Left kidney (tissue), 1 donor: ENCODE measurements at regions not wholly inside any gene's neighbourhood (a gene's known extent, or its start where the extent isn't known, plus 50 kb on each side); places are given as distances from the start of the nearest gene placed in this dataset.

ENCODE experiments used
- DNase-seq: peaks from one replicate; pipeline ENCODE4 v3.0.0-alpha.2; 2013

DNA sequence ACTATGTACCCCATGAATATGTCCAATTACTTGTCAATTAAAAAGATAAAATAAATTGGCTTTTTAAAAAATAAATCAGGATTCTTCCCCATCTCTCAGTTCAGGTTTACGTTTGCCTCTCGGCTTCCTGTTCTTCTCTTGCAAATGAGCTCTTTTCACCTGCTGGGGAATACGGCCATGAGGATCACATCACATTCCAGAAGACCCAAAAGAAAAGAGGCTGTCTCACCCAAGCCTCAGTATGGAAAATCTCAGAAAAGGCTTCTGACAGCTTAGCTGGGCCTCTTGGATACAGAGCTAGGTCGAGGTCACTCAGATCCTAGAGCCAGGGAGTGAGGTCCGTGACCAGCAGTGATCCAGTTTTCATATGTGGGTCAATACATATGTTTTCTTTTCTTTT is 171.2 kb upstream of the SDK2 start:
- DNase-seq, result no peak

- DNase-seq, result no peak
Measured at GRCh38 chr17:73819440-73820395, 175.5 kb upstream of the SDK2 start.

- no peak for DNase-seq
Measured at GRCh38 chr17:73820686-73821448, 176.6 kb upstream of the SDK2 start.

DNA sequence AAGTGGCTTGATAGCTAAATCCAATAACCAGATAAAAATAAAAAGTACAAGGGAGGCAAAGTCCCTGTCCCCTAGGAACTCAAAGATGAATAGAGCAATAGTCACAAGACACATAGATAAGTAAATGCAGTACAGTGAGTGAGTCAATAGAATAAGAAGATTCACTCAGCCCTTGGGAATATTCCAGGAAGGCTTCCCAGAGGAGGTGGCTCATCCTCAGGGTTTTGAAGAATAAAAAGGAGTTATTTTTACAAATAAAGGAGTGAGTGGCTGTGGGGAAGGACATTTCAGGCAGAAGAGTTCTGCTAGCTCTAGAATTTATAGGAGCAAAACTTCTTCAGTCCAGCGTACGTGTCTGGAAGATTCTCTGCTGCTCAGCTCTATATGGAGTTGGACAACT is 177.4 kb upstream of the SDK2 start:
- no peak for DNase-seq

GRCh38 chr17:73822371-73822770 is 178.1 kb upstream of the SDK2 start:
- no peak for DNase-seq

DNA sequence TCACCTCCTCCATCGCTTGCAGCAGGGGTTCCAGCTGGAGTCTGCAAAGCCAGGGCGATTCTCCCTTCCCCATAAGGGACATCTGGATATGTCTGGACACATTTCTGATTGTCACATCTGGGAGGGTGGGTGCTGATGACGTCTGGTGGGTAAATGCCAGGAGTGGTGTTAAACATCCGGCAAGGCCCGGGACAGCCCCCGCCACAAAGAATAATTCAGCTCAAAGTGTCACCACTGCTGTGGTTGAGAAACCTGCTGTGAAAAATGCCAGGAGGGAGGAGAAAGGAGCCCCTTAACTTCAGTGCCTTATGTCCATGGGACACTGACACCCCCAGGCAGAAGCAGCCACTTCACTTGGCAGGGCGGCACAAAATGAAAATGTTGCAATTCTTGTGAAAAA is 179.4 kb upstream of the SDK2 start:
- DNase-seq, result no peak

DNA sequence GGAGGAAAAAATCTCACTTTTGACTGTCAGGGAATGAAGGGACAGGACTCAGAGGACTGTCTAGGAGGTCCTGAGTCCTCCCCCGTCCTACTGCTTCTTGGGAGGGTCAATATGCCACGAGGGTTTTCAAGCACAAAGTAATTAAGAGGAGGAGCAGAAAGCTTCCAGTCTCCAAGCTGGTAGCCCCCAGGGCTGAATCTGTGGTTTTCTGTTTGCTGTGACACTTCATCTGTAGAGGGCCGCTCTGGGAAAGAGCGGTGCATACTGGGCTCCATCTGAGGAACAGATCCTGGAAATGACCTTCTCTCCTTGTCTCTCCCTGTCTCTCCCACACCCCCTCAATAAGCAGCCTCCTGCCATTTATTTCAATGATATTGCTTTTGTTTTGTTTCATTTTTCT is 180.1 kb upstream of the SDK2 start:
- DNase-seq, result no peak

DNA sequence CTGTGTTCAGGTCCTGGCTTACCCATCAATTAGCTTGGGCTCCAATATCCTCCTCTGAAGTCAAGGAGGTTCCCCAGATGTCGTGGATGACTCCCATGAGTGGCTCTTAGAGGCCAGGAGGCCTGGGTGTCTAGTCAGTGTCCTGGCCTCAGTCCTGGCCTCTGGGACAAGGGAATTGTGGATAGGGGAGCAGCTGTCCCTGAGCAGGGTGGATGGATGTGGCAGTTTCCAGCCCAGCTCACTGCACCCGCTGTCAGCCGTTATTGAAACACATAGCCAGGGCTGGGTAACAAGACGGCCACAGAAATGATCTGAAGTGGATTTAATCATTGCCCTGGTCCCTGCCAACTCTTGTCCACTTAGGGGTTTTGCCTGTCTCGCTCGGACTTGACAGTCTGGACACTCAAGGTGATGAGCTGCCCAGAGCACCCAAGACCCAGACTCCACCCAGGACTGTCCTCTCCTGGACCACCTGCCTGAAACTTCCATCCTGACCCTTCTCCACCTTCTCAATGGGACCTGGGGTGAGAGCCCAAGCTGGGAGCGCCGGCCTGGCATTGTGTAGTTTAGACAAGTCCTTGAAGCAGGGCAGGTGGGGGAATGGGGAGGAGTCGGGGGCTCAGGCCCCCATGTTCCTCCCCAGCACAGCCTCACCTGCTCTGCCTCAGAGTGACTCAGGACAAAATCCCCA is 182.1 kb upstream of the SDK2 start:
- DNase-seq, result no peak

DNA sequence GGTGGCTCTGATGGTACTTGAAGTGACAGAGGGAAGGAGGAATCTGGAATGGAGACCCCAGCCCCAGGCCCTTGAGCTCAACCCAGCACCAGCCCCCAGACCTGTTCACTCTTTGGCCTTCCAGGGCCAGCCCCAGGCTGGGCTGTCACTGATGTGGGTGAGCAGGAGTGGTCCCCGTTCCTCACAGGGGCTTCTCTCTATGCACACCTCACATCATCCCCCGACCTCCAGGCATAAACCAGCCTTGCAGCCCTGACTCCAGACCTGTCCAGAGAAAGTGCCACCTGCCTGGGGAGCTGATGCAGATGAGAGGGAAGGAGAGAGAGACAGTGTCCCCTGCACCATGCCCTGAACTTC is 182.6 kb upstream of the SDK2 start:
- no peak for DNase-seq

GRCh38 chr17:73827627-73828291 is 183.5 kb upstream of the SDK2 start:
- DNase-seq, result no peak

- DNase-seq, result no peak
Measured at GRCh38 chr17:73829676-73830280, 185.5 kb upstream of the SDK2 start.

DNA sequence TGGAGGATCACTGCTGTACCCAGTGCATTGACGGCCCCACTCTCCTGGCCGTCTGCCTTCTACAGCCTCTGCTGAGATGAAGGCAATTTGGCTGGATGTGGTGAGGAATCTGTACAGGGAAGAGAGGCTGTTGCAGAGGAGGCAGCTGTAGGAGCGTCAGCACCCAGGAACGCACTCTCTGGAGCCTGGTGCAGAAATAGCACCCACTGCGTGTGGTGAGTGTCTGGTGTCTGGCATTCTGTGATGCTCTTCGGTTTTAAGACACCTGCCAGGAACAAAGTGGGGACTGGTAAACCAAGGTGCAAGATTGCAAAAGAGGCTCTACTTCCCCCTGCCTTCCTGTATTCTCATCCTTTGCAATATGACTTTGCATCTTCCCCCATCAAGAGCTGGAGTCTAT is 187.5 kb upstream of the SDK2 start:
- DNase-seq, result no peak

DNA sequence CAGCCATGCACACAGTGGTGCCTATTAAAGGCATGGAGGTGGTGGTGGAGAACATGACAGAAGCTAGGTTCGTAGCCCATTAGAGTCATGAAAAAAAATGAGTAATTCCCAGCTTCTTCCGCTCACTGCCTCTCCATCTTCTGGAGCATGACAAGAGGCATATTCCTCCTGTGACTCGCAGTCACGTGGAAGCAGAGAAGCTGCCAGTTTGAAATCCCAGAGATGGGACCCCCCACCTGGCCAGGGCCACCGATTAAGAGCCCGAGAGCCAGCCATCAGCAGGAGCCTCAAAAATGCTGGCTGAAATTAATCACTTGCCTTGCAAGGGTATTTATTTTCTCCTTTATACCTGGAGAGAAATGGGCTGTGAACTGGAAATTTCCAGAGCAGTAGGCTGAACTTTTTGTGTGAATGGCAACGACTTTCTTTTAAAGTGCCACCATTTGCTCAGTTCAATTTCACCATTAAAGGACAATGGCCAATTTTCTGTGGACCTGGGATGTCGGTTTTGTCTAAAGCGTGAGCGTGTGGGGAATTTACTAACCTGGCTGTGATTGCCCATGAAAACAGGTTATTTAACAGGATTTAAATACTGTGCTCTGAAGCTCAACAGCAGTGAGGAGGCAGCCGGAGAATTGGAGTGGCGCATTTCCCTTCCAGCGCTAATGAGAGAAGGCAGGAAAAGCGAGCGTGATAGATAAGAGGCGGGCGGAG is 189.7 kb upstream of the SDK2 start:
- DNase-seq, result no peak

- no peak for DNase-seq
Measured at GRCh38 chr17:73834684-73835343, 190.6 kb upstream of the SDK2 start.

GRCh38 chr17:73835605-73836004 is 191.4 kb upstream of the SDK2 start:
- no peak for DNase-seq

DNA sequence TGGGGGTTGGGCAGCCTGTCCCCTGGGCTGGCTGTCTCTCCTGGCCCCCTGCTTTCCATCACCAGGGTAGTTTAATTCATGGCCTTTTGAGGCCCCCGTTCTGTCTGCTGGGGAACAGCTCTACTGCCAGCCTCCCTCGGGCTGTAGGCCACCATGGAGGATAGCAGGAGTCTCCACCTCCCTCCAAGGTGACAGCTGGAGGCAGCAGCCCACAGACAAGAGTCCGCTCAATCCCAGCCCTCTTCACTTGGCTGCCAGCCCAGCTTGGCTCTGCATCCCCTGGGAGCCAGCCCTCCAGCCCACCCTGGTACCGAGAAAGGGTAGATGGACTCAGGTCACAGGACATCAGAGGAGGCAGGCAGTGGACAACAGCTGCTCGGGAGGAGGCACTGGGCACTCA is 194.6 kb upstream of the SDK2 start:
- no peak for DNase-seq

- no peak for DNase-seq
Measured at GRCh38 chr17:73840829-73841228, 196.6 kb upstream of the SDK2 start.

DNA sequence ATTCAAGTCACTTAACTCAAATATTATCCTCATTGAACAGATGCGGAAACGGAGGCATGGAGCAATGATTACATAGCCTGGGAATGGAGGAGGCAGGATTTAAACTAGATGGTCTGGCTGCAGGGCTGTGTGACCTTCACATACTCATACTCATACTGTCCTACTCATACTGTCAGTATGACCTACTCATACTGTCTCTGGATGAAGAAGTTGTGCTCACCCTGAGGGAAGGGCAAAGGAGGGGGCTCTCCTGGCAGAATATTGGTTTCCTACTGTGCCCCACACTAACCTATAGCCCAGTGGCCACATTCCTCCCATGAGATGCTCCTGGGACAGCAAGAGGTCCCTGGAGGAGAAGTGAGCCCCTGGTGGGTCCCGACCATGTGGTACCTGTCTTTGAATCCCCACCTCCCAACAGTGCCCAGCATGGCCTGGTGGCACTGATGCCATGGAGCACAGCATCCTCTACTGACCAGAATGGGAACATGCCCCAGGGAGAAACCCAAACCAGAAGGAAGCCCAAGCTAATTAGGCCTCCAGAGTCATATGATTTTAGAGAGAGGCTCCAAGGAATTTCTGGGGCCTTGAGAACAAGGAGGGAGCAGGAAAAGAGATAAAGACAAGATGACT is 197.3 kb upstream of the SDK2 start:
- DNase-seq, result no peak

- DNase-seq, result no peak
Measured at GRCh38 chr17:73847952-73848351, 203.7 kb upstream of the SDK2 start.

DNA sequence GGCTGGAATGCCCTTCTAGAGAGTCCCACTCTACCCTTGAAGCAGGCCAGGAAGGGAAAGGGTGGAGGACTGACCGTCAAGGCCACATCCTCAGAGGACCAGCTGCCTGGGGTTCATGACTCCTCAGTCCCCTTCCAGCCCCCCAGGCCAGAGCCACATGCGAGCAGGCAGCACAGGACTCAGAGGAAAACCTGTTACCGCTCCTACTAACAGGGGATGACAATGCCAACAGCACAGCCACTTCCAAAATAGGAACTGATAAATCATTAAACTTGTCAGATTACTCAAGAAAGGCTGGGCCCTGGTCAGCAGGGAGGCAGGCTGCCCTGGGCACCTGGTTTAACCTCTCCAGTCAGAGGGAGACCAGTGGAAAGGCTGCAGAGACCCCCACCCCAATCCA is 206.2 kb upstream of the SDK2 start:
- DNase-seq, result no peak
